IMR-90 (cell line): ENCODE measurements at regions not wholly inside any gene's neighbourhood (a gene's known extent, or its start where the extent isn't known, plus 50 kb on each side); places are given as distances from the start of the nearest gene placed in this dataset.
"Not testable (repeated sequence)": the region's sequence is repeated elsewhere in the genome, so short reads cannot be mapped to it uniquely, and the experiment has no call there.

Source experiments
- ATAC-seq: fragments of 200-7000 bp; cut with Tn5 transposase; 2 replicates; pipeline ENCODE4 v1.9.1; 2020; ENCODE audit warnings: low read depth, mild to moderate bottlenecking, moderate library complexity
- BruUV-seq: library from RNA; stranded (reverse); fragments of 400-500 nt; replicated peaks from 2 replicates; lab custom pipeline; 2021; lab: Mats Ljungman, UMichigan
- CTCF ChIA-PET: fragments of 300-600 bp; formaldehyde crosslinking; extraction: SDS; loops from one replicate; lab custom pipeline; 2021; ENCODE audit warnings: antibody characterized with exemption; lab: Yijun Ruan, JAX
- POLR2A ChIA-PET: fragments of 300-600 bp; sonication (Branson Sonifier 250); formaldehyde crosslinking; loops from one replicate; lab custom pipeline; 2022; ENCODE audit warnings: antibody characterized with exemption; ENCODE audit not compliant: unreplicated experiment; lab: Charles Lee
- DNase-seq: peaks from one replicate; pipeline ENCODE4 v3.0.0; 2013
- H2AFZ ChIP-seq: replicated peaks from 2 replicates; pipeline ENCODE3; 2013; ENCODE audit warnings: low read length, mild to moderate bottlenecking; ENCODE audit not compliant: poor library complexity
- H2AK5ac ChIP-seq: 2 replicates; pipeline ENCODE4 v1.6.1; 2013; ENCODE audit warnings: low read depth, low read length, inconsistent platforms
- H2AK9ac ChIP-seq: replicated peaks from 2 replicates; pipeline ENCODE3; 2013; ENCODE audit warnings: mild to moderate bottlenecking, low read depth, low read length, moderate library complexity; ENCODE audit not compliant: poor library complexity
- H2BK120ac ChIP-seq: 2 replicates; pipeline ENCODE4 v1.6.1; 2013; ENCODE audit warnings: low read depth, low read length, inconsistent platforms
- H2BK15ac ChIP-seq: 3 replicates; pipeline ENCODE4 v1.6.1; 2013; ENCODE audit warnings: low read depth, low read length, inconsistent platforms
- H2BK20ac ChIP-seq: 2 replicates; pipeline ENCODE4 v1.6.1; 2013; ENCODE audit warnings: low read depth, mild to moderate bottlenecking, inconsistent platforms, low read length, moderate library complexity
- H2BK5ac ChIP-seq: 2 replicates; pipeline ENCODE4 v1.6.1; 2013; ENCODE audit warnings: mild to moderate bottlenecking, low read depth, low read length, inconsistent platforms; ENCODE audit not compliant: poor library complexity, severe bottlenecking
- H3K14ac ChIP-seq: replicated peaks from 2 replicates; pipeline ENCODE4 v1.6.1; 2013; ENCODE audit warnings: low read depth, low read length, inconsistent platforms
- H3K18ac ChIP-seq: 2 replicates; pipeline ENCODE4 v1.6.1; 2013; ENCODE audit warnings: low read depth, low read length, control low read depth
- H3K23ac ChIP-seq: 2 replicates; pipeline ENCODE4 v1.6.1; 2013; ENCODE audit warnings: low read depth, low read length, inconsistent platforms
- H3K27ac ChIP-seq: 2 replicates; pipeline ENCODE4 v1.5.1; 2013; ENCODE audit warnings: mild to moderate bottlenecking, control low read depth, low read length; ENCODE audit not compliant: insufficient read depth
- H3K27me3 ChIP-seq: 2 replicates; pipeline ENCODE4 v1.6.1; 2013; ENCODE audit warnings: low read length; ENCODE audit not compliant: control insufficient read depth, insufficient read depth
- H3K36me3 ChIP-seq: 2 replicates; pipeline ENCODE4 v1.6.1; 2013; ENCODE audit warnings: low read length, mixed read lengths; ENCODE audit not compliant: control insufficient read depth, insufficient read depth
- H3K4ac ChIP-seq: 2 replicates; pipeline ENCODE4 v1.6.1; 2013; ENCODE audit warnings: low read depth, low read length, inconsistent platforms
- H3K4me1 ChIP-seq: 2 replicates; pipeline ENCODE4 v1.6.1; 2013; ENCODE audit warnings: low read length, mixed read lengths; ENCODE audit not compliant: control insufficient read depth, insufficient read depth
- H3K4me2 ChIP-seq: 2 replicates; pipeline ENCODE4 v1.6.1; 2013; ENCODE audit warnings: low read depth, mild to moderate bottlenecking, control low read depth, low read length, moderate library complexity
- H3K4me3 ChIP-seq: 2 replicates; pipeline ENCODE4 v1.5.1; 2013; ENCODE audit warnings: low read depth, mild to moderate bottlenecking, control low read depth, low read length, moderate library complexity; ENCODE audit not compliant: insufficient read depth
- H3K56ac ChIP-seq: 2 replicates; pipeline ENCODE4 v1.6.1; 2013; ENCODE audit warnings: low read length, inconsistent platforms; ENCODE audit not compliant: insufficient read depth; ENCODE audit errors: extremely low read depth
- H3K79me1 ChIP-seq, 2 experiments: 2 replicates each; pipeline ENCODE4 v1.6.1; 2013; ENCODE audit warnings: low read length in 2 of 2, inconsistent platforms in 1 of 2, low read depth in 1 of 2
- H3K9ac ChIP-seq: 2 replicates; pipeline ENCODE4 v1.6.1; 2013; ENCODE audit warnings: low read depth, low read length, control low read depth
- H3K9me1 ChIP-seq: 2 replicates; pipeline ENCODE4 v1.6.1; 2013; ENCODE audit warnings: low read length, inconsistent platforms; ENCODE audit not compliant: insufficient read depth
- H3K9me3 ChIP-seq: 2 replicates; pipeline ENCODE4 v1.6.1; 2013; ENCODE audit warnings: low read length; ENCODE audit not compliant: control insufficient read depth, insufficient read depth
- H4K20me1 ChIP-seq: 2 replicates; pipeline ENCODE4 v1.6.1; 2013; ENCODE audit warnings: low read length, inconsistent platforms; ENCODE audit not compliant: insufficient read depth
- H4K5ac ChIP-seq: 2 replicates; pipeline ENCODE4 v1.6.1; 2013; ENCODE audit warnings: mild to moderate bottlenecking, low read depth, low read length, control low read depth
- H4K8ac ChIP-seq, 2 experiments: 2 replicates each; pipeline ENCODE4 v1.6.1; 2013; ENCODE audit warnings: low read depth in 2 of 2, low read length in 2 of 2, control low read depth in 1 of 2, inconsistent platforms in 1 of 2
- H4K91ac ChIP-seq: 2 replicates; pipeline ENCODE4 v1.6.1; 2013; ENCODE audit warnings: low read depth, low read length, inconsistent platforms; ENCODE audit not compliant: insufficient read depth
- WGBS, 2 experiments: methylation state at CpG; one replicate each; pipeline versions ENCODE4 v1.1.5 to v1.1.7; 2013; ENCODE audit warnings: missing lambda C conversion rate in 2 of 2; ENCODE audit not compliant: insufficient read length in 1 of 2; ENCODE audit errors: extremely low coverage in 2 of 2; 5-methylcytosine and 5-hydroxymethylcytosine counted together
- dilution Hi-C: fragments of 300-500 bp; cut with HindIII; formaldehyde crosslinking; loops from one replicate; pipeline ENCODE4 v1.14.3; 2018; ENCODE audit warnings: low sequenced_read_pairs; ENCODE audit not compliant: unreplicated experiment
- in situ Hi-C: fragments of 300-500 bp; cut with MboI; formaldehyde crosslinking; loops from 3 replicates; pipeline ENCODE4 v1.14.3; 2019; ENCODE audit warnings: low sequenced_read_pairs, inconsistent platforms, mixed read lengths
- intact Hi-C: fragments of 100-400 bp; cut with micrococcal nuclease; formaldehyde crosslinking; loops from 2 replicates; pipeline ENCODE4 v1.10.0; 2022

GRCh38 chr3:23729362-23729761 lies 76.4 kb upstream of the UBE2E1 start:
- WGBS, 2 experiments = 83% methylated on average over 1 of the region's 6 CpGs; no CpG with 5 or more reads in 1 of the 2 experiments
- H2AFZ ChIP-seq, H3K27me3 ChIP-seq, H3K79me1 ChIP-seq, H3K23ac ChIP-seq, H4K20me1 ChIP-seq, H3K18ac ChIP-seq, dilution Hi-C loops, BruUV-seq, H3K27ac ChIP-seq, H3K4me2 ChIP-seq, POLR2A ChIA-PET, in situ Hi-C loops, H3K4me3 ChIP-seq, H3K9me3 ChIP-seq, H3K9ac ChIP-seq, H4K5ac ChIP-seq, H3K56ac ChIP-seq, H2BK5ac ChIP-seq, H3K36me3 ChIP-seq, DNase-seq, ATAC-seq: not testable (repeated sequence)
- CTCF ChIA-PET = interaction anchor here (0.6 kb wide), 1 partner anchor 460 kb away, joined by 4 read pairs; no protein-coding TSS in a partner anchor
- Histone ChIP-seq H4K91ac (peak overlapping the region; percentile 24), H4K8ac (peak overlapping the region in 1 of 2 experiments; percentile 55; a peak in 1 of 4 replicates), H3K4me1 (peaks cover 13% of the 10 kb centered on the region), H2BK120ac (peak overlapping the region; percentile 44), H2BK15ac (peak overlapping the region; percentile 70; the same call in 1 of the 3 replicates), H3K4ac (peak overlapping the region; percentile 76), H3K9me1 (peaks cover 12% of the 10 kb centered on the region; the same call in 1 of the 2 replicates), H3K14ac (0 out of 2 replicates have a peak overlapping the region, but pooled peaks have one; percentile 4), H2AK9ac (peak overlapping the region; percentile 40), H2BK20ac (peak overlapping the region; percentile 90), H2AK5ac (peak overlapping the region; percentile 88)
- intact Hi-C loops = loop anchor here (1.0 to 5.0 kb wide), 2 partner anchors 129 to 527 kb away; partner anchors contain the start of gene UBE2E2
